ENCODE measurements at regions not wholly inside any gene's neighbourhood (a gene's known extent, or its start where the extent isn't known, plus 50 kb on each side); places are given as distances from the start of the nearest gene placed in this dataset.
"Not testable (repeated sequence)": the region's sequence is repeated elsewhere in the genome, so short reads cannot be mapped to it uniquely, and the experiment has no call there.

DNA sequence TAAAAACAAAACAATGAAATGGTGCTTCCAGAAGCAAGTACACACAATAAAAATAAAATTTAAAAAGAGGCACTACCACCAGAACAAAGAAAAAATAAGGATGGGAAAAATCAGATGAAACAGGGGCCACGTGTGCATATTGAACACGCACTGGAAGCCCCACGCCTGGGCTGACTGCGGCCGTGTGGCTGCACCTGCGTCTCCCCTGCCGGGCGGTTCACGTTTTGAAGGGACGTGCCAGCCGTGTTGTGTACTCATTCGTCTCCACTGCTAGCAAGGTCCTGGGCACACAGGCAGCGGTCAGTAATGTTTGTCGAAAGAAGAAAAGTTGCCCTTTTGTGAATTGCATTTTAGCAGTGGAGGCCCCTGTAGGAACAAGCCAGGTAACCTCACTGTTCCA lies 255.9 kb upstream of the RNF32 start:
- no peak for DNase-seq (ENCODE audit: low read depth in 3 of 3)

DNA sequence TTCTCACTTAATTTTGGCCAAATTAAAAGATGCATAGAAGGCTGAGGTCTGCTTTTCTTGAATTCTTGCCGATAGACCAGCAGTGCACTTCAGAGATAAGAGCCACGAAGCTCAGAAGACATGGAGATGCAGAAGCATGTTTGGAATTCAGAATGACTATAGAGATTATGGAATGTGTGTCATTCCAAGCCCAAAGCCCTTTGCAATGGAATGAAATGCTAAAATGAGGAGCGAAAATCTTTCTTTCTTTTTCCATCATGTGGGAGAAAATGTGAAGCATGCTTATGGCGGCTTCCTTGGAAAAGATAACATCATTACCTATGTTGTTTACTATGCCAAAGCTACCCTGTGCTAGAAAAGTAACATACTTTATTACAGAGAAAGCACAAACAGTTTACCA lies 257.0 kb upstream of the RNF32 start:
- no peak for DNase-seq (ENCODE audit: low read depth in 3 of 3)

DNA sequence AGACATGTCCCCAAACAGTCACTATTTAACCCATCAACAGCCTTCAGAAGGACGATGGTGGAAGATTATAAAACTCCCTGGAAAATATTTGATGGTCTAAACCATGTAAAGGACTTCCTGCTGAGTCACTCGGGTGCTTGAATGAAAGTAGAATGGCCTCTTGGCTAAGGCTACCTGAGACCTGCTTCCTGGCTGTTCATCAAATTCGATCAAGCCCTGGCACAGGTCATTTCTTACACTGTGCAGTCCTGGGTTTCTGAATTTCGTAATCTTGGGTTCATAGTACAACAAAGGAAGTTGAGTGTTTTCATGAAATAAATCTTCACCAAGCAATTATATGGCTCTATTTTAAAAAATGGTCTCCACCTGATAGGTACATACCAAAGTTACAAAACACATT lies 260.3 kb upstream of the RNF32 start:
- no peak for DNase-seq (ENCODE audit: low read depth in 3 of 3)

DNA sequence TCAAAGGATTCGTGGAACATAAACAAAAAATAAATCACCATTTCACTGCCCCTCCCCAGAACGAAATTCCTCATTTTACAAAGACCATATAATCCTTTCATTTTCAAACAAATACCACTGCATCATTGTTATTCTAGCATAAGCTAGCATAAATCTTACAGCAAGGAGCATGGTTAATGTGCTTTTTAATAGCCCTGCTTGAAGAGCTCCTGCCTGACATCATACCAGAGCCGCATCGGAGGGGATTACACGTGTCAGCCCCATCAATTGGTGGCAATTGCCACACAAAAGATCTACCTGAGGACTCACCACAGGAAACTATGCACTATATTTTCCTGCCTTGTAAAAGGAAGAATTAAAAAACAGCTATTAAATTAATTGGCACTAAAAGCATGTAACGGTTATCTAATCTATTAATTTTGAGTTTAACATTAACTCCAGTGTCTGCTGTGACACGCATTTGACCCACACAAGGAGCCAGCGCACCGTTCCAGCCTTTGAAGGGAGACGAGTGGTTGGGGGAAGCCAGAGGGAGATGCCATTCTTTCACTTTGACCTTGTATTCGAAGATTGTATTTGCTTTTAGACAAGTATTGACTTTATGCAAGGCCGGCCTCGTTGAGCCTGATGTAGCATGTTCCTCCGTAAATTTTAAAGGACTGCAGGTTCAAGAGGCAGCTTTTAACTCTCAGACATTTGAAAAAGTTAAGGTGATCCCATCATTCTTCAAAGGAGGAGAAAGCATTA lies 261.1 kb upstream of the RNF32 start:
- DNase-seq (ENCODE audit: low read depth in 3 of 3): no peak

DNA sequence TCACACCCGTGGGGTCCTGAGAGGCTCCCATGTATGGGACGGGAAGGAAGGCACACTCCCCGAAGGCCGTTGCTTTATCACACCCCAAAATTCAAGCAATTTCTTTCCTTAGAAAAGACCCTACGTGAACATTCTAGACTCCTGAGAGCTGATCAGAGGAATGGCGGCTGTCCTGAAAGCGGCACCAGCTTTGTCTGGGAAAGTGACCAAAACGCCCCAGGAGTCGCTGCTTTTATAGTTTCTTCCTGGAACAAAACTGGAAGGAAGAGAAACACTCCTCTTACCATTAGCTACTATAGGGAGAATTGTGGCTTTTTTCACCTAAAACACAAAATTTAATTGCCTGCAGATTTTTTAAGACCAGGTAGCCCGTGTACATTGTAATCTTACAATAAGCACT lies 261.8 kb upstream of the RNF32 start:
- DNase-seq (ENCODE audit: low read depth in 3 of 3): no peak

DNA sequence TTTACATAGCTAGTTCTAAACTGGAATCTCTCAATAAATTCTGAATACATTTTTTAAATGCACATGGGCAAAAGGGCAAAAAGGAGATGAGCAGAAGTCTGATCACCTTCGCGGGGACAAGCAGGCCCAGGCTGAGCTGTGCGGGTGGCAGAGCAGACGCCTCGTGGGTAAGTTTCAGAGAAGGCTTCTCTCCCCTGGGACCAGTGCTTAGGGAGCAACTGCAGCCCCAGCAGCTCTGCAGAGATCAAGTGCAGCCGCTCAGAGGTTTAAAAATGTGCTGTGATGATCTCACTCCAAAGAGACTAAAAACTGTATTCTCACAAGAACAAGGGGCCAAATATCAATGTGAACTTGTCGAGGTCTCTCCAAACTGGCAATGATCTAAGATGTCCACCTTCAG lies 264.3 kb upstream of the RNF32 start:
- no peak for DNase-seq (ENCODE audit: low read depth in 3 of 3)

DNA sequence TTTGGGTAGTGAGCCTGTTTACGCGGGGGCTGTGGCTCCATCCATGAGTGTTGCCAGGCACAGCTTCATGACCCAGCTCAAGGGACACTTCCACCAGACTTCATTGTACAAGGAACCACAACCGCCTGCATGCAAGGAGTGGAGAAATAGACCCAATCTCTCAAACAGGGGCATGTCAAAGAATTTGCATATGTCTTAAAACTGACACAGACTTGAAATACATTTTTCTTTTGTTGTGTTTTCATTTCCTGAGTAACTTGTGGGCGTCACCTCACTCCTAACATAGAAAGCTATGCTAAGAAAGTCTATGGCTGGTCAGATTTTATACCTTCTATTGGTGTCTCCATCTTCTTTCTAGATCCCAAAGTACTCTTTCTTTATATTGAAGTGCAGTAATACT lies 266.2 kb upstream of the RNF32 start:
- no peak for DNase-seq (ENCODE audit: low read depth in 3 of 3)

DNA sequence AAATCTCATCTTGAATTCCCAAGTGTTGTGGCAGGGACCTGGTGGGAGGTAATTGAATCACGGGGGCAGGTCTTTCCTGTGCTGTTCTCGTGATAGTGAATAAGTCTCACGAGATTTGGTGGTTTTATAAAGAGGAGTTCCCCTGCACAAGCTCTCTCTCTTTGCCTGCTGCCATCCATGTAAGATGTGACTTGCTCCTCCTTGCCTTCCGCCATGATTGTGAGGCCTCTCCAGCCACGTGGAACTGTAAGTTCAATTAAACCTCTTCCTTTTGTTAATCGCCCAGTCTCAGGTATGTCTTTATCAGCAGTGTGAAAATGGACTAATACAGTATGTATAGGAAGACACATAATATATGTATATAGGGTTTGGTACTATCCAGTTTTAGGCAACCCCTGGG lies 270.6 kb upstream of the RNF32 start:
- not testable (repeated sequence) for DNase-seq (ENCODE audit: low read depth in 3 of 3)

DNA sequence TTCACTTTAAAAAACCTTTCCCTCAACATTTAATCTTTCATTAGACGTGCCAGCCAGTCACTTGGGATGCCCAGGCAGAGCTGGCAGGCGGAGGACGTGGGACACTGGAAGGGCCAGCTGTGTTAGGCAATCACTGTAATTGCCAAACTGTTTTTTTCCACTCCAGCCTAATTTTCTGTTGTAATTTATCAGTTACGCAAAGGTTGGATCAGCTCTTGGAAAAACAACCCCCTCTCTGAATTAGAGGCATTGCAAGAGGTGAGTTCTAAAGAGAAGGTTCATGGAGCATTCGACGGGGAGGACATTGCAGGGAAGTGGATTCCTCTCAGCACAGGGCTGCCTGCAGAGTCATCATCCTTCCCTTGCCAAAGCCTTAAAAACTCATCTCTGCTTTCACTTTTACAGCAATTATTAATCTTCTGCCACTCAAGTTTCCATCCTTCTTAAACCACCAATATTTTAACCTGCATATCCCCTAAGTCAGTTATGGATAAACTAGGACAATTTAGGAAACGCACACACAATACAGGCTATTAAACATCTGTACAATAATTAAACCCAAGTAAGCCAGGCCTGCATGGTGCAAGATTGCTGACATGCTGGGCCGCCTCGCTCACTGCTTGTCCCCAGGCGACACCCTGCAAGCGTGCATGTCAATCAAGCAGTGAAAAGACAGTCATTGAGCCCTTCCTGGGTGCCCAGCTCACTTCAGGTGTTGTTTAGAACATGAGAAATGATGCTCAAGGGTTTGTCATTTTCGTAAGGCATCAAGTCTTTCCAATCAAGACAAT lies 272.3 kb upstream of the RNF32 start:
- DNase-seq (ENCODE audit: low read depth in 3 of 3): no peak

DNA sequence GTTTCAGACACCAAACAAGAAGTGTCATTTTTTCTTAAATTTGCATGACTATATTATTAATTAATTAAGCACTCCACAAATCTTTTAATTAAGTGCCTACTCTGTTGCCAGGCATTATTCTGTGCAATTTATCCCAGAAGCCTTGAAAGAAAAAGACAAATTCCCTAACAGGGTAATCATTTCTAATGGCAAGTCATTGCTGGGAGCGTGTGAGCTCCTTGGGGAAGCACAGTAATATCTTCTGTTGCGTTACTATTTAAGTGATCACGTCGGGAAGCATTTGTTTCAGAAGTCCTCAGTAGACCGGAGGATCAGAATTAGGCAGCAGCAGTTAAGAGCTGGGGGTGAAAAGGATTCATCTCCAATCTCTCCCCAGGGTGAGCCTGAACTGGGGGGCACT lies 276.8 kb upstream of the RNF32 start:
- DNase-seq (ENCODE audit: low read depth in 3 of 3): no peak

DNA sequence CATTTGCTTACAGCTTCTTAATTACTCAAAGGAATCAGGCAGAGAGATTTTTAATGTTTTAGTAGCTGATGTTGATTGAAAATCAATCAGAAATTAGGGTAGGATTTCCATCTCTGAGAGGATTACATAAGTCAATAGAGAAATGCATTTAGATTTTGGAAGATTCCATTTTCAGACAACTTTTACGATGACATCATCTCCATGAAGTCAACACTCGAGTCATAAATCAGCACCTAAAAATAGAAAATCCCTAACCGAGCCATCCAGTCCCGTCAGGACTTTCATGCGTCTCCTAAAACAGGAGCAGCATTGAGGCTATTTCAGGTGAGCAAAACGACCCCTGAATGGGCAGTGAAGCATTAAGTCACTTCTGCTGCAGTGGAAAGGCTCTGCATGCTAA lies 279.7 kb upstream of the RNF32 start:
- no peak for DNase-seq (ENCODE audit: low read depth in 3 of 3)

DNA sequence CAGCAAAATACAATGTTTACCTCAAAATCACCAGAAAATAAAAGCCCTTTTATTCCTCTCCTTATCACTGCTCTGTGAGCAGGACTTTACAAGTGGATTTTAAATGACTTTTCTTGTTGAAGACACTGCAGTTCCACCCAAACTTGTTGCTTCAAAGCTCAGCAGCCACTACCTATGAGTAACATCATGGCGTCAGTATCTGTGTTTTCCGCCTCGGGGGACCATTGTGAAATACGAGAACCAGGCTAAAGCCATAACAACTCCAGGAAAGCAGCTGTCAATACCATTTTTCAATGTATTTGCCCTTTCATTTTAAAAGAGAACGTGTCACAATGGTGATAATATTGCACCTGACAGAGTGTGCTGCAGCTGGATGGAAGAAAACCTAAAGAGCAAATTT lies 284.0 kb upstream of the RNF32 start:
- DNase-seq (ENCODE audit: low read depth in 3 of 3): no peak

DNA sequence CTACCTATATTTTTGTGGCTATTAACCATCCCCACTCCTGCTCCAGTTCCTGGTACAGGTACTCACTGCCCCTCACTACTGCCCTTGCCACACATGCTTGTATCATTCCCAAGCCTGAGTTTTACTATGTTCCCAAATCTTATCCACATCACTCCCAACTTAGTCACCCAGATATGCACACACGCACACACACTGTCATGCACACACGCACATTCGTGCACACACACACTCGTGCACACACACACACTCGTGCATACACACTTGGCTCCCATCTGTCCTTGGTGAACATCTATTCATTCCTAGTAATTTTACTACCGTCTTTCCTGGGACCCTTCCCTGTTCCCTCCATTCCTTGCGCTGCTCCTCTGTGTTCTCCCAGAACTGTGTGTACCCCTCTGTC lies 287.2 kb upstream of the RNF32 start:
- no peak for DNase-seq (ENCODE audit: low read depth in 3 of 3)

DNA sequence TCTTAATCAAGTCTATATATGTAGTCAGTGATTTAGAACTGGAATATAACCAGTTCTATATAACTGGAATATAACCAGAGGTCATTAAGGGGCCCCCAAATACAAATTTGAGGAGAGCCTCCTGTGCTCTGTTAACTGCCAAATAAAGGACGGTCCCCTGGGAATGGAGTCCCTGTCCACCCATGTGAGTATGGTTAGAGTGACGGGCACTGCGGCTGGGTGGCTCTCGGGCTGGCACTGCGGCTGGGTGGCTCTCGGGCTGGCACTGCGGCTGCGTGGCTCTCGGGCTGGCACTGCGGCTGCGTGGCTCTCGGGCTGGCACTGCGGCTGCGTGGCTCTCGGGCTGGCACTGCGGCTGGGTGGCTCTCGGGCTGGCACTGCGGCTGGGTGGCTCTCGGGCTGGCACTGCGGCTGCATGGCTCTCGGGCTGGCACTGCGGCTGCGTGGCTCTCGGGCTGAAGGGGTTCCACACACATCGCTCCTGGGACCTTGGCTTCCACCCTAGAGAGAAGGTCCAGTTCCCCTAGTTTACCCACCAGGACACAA lies 292.8 kb upstream of the RNF32 start:
- DNase-seq (ENCODE audit: low read depth in 3 of 3): not testable (repeated sequence)

DNA sequence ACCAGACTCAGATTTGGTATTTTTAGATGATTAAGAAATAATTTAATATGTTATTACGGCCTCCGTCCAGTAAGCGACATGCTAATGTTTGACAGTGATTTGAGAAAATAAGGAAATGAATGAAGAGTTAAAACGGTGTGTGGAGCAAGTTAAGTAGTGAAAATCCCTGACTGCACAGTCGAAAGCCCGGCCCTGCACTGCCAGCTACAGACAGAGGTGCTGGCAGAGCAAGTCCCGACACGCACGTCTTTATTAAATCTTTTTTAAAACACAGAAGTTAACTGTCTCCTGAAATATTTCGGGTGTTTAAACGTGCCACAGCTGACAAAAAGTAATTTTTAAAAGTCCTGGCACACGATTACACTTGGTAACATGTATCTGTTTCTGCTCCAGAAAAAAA lies 293.4 kb upstream of the RNF32 start:
- DNase-seq (ENCODE audit: low read depth in 3 of 3): no peak

DNA sequence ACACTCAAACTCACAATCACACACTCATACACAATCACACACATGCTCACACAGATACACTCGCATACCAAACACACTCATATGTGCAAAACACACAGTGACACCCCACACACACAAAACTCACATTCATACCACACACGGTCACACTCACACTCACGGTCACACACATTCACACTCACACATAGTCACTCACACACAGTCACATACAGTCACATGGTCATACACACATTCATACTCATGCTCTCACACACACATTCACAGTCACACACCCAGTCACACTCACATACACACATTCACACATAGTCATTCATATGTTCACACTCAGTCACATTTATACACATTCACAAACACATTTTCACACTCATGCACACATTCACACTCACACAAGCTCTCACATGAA lies 296.0 kb upstream of the RNF32 start:
- DNase-seq (ENCODE audit: low read depth in 3 of 3): no peak

DNA sequence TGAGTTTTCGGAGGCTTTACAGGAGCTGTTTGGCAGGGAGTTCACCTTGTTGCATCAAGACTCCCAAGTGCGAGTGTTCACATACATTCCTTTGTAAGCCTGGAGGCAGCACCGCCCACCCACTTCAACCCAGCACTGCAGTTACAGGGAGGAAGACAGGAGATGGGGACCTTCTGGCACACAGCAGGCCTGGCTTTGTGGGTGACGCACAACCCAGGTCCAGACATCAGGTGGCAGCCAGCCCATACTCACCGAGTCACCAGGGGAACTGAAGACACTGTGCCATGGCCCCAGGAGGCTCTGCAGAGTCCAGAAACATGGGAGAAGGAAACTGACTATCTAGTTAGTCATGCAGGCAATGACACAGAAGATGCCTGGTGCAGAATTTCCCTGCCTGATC lies 305.9 kb upstream of the RNF32 start:
- peak in 1 of 3 experiments; percentile 1 for DNase-seq (ENCODE audit: low read depth in 3 of 3)

DNA sequence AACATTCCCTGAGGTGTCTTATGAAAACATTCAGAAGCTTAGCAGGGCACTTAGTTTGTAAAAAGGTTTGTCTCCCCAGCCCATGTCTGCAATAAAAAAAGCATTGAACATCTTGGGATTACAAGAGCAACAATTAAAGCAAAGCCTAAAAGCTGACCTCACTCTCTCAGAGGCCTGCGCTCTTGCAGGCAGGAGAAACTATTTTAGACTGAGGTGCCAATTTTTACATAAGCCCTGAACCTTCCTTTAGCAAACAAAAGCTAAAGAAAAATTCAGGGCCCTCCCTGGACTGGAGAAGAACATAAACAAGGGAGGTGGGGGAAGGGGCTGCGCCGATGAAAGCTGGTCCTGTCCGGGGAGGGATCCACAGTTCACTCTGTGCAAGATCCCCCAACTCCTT lies 312.7 kb upstream of the RNF32 start:
- no peak for DNase-seq (ENCODE audit: low read depth in 3 of 3)

DNA sequence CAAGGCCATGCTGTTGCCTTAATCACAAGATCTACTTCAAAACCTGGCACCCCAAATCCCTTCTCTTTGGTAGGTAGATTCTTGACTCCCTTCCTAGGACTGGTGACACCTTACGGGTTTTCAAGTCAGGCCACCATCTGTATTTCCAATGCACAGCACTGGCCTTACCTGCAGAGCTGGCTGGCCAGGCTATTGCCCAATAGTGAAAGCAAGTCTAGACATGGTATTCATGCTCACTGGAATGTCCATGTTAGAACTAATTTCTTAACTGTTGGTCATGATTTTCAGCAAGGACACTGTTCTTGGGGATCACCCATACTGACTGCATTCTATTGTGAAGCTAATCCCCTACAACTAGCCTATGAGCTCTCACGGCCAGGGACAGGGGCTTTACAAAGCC lies 313.1 kb upstream of the RNF32 start:
- DNase-seq (ENCODE audit: low read depth in 3 of 3): no peak

DNA sequence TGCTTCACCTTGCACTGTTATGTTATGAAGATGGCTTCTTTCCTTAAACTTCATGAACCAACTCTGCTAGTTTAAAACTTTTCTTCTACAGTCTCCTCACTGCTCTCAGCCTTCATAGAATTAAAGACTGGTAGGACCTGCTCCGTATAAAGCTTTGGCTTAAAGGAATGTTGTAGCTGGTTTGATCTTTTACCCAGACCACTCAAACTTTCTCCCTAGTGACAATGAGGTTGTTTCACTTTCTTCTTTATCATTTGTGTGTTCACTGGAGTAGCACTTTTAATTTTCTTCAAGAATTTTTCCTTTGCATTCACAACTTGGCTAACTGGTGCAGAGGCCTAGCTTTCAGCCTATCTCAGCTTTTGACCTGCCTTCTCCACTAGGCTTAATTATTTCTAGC lies 316.4 kb upstream of the RNF32 start:
- DNase-seq (ENCODE audit: low read depth in 3 of 3): no peak

DNA sequence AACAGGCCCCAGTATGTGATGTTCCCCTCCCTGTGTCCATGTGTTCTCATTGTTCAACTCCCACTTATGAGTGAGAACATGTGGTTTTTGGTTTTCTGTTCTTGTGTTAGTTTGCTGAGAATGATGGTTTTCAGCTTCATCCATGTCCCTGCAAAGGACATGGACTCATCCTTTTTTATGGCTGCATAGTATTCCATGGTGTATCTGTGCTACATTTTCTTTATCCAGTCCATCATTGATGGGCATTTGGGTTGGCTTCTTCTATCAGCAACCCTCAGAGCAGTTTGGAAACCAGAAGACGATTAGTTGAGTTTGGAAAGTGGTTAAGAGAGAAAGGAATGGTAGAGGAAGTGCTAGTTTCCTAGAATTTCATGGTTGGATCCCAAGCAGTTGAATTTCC lies 319.1 kb upstream of the RNF32 start:
- DNase-seq (ENCODE audit: low read depth in 3 of 3): not testable (repeated sequence)

DNA sequence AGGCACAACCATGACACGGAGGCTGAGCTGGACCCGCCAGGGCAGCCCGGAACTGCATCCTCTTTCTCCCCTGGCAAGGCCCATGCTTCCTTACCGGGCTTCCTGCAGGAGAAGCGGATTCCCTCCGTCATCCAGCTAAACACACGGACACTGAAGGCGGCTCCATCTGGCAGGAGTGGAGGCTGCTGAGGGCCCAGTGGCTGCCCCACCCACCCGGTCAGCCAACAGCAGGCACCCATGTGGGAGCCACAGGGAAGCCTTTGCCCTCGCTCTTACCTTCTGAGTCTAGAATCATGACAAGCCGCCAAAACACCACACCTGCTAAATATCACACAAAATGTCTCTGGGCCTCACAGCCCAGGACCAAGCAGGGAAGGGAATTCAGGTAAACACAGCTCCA lies 321.6 kb upstream of the RNF32 start:
- no peak for DNase-seq (ENCODE audit: low read depth in 3 of 3)

DNA sequence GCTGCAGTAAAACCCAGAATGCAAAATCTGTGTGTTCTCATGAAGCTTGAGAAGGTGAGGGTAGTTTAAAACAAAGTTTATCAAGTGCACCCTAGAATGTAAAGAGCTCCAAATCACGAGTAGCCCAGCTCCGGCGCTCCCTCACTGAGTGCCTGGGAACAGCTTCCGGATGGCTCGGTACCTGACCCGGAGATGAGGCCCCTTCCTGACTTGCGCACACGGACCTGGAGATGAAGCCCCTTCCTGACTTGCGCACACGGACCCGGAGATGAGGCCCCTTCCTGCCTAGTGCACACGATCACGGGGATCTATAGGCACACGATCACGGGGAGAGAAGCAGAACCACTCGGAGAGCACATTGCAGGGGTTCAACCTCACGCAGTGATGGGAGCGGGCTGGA lies 322.1 kb upstream of the RNF32 start:
- no peak for DNase-seq (ENCODE audit: low read depth in 3 of 3)

All from stimulated activated CD4-positive, alpha-beta T cell treated with anti-CD3 and anti-CD28 coated beads, TNF-alpha, amount 100 ng/mL, for 24 hours (primary cell).